HepG2 (cell line): ENCODE measurements at regions not wholly inside any gene's neighbourhood (a gene's known extent, or its start where the extent isn't known, plus 50 kb on each side); places are given as distances from the start of the nearest gene placed in this dataset.

ENCODE experiments used
- ATAC-seq: fragments of 200-7000 bp; cut with Tn5 transposase; 3 replicates; pipeline ENCODE4 v1.9.1; 2020; ENCODE audit warnings: mild to moderate bottlenecking, moderate library complexity
- BruUV-seq: library from RNA; stranded (reverse); fragments of 400-500 nt; replicated peaks from 2 replicates; lab custom pipeline; 2021; lab: Mats Ljungman, UMichigan
- CTCF ChIA-PET: fragments of 300-600 bp; formaldehyde crosslinking; extraction: SDS; loops from one replicate; lab custom pipeline; 2021; ENCODE audit warnings: low total read pairs, inconsistent platforms, low intra/inter-chr PET ratio; lab: Yijun Ruan, JAX
- POLR2A ChIA-PET: fragments of 350-600 bp; sonication (Branson Sonifier 250); formaldehyde crosslinking; loops from one replicate; lab custom pipeline; 2020; ENCODE audit warnings: antibody characterized with exemption, inconsistent platforms; lab: Yijun Ruan, JAX
- DNase-seq: peaks from one replicate; pipeline ENCODE4 v3.0.0-alpha.2; 2015; ENCODE audit warnings: low spot score
- FAIRE-seq: peaks from 3 replicates; lab custom pipeline; 2011; peaks lifted over from hg19 to GRCh38; lab: Jason Lieb, UNC
- H2AFZ ChIP-seq: one replicate; pipeline ENCODE4 v1.6.1; 2011; ENCODE audit warnings: low read length, inconsistent platforms
- H3K27ac ChIP-seq: fragments of 300-600 bp; 3 replicates; pipeline ENCODE4 v1.8.0; 2011; ENCODE audit warnings: mixed run types, mild to moderate bottlenecking, mixed read lengths, low read length, inconsistent platforms; ENCODE audit not compliant: insufficient read depth; ENCODE audit errors: extremely low read length
- H3K27me3 ChIP-seq, 2 experiments: fragments of 200-600 bp in 1 of 2; 2 replicates in 1 of 2; 3 replicates in 1 of 2; pipeline versions ENCODE4 v1.6.0 to v1.8.0; 2011; ENCODE audit warnings: low read length in 2 of 2, mild to moderate bottlenecking in 2 of 2, moderate library complexity in 2 of 2, inconsistent platforms in 1 of 2; ENCODE audit not compliant: insufficient read depth in 2 of 2, control insufficient read depth in 1 of 2
- H3K36me3 ChIP-seq, 2 experiments: fragments of 200-600 bp in 1 of 2; replicated peaks in 1 of 2; 2 replicates in 1 of 2; 3 replicates in 1 of 2; pipeline versions ENCODE4 v1.5.1 to v1.8.0; 2011; ENCODE audit warnings: low read length in 2 of 2, inconsistent platforms in 1 of 2; ENCODE audit not compliant: insufficient read depth in 2 of 2, control insufficient read depth in 1 of 2
- H3K4me1 ChIP-seq: 2 replicates; pipeline ENCODE4 v1.5.1; 2012; ENCODE audit warnings: low read length, inconsistent platforms; ENCODE audit not compliant: insufficient read depth
- H3K4me2 ChIP-seq: 2 replicates; pipeline ENCODE4 v1.6.0; 2011; ENCODE audit warnings: low read depth, low read length, inconsistent platforms
- H3K4me3 ChIP-seq, 3 experiments: fragments of 200-600 bp in 1 of 3; sonication (generic), shearing (Covaris generic) in 1 of 3; replicated peaks in 1 of 3; 2 replicates each; pipeline ENCODE4 v1.5.1; 2011 to 2016; ENCODE audit warnings: low read length in 3 of 3, inconsistent platforms in 2 of 3, low read depth in 2 of 3, mild to moderate bottlenecking in 2 of 3, control low read depth in 1 of 3, mixed read lengths in 1 of 3; ENCODE audit not compliant: insufficient read depth in 1 of 3
- H3K79me2 ChIP-seq: one replicate; pipeline ENCODE4 v1.6.1; 2011; ENCODE audit warnings: low read length, inconsistent platforms; ENCODE audit not compliant: insufficient read depth
- H3K9ac ChIP-seq: 2 replicates; pipeline ENCODE4 v1.6.0; 2011; ENCODE audit warnings: mild to moderate bottlenecking, low read depth, low read length, inconsistent platforms; ENCODE audit not compliant: insufficient read depth
- H3K9me3 ChIP-seq: 2 replicates; pipeline ENCODE4 v1.5.1; 2012; ENCODE audit warnings: mild to moderate bottlenecking, low read length
- H4K20me1 ChIP-seq: 2 replicates; pipeline ENCODE4 v1.6.0; 2011; ENCODE audit warnings: inconsistent platforms, mild to moderate bottlenecking, low read length, moderate library complexity; ENCODE audit not compliant: insufficient read depth
- ERF ChIP-seq: IDR thresholded peaks from 2 replicates; pipeline ENCODE4 v1.6.1; 2018; ENCODE audit warnings: missing biosample characterization, missing genetic modification reagents
- HES4 ChIP-seq: sonication (generic); formaldehyde crosslinking; IDR thresholded peaks from 2 replicates; pipeline ENCODE4 v1.9.0; 2021; ENCODE audit warnings: mild to moderate bottlenecking, missing genetic modification reagents, borderline replicate concordance
- KLF15 ChIP-seq: sonication (generic); formaldehyde crosslinking; IDR thresholded peaks from 2 replicates; pipeline ENCODE4 v1.8.1; 2023; ENCODE audit warnings: borderline replicate concordance, mild to moderate bottlenecking, inconsistent platforms, missing genetic modification reagents, mixed read lengths
- PAF1 ChIP-seq: IDR thresholded peaks from 2 replicates; pipeline ENCODE4 v1.6.1; 2016; ENCODE audit warnings: missing genetic modification reagents, missing compliant biosample characterization
- RFX3 ChIP-seq: IDR thresholded peaks from 2 replicates; pipeline ENCODE4 v1.6.1; 2016; ENCODE audit warnings: missing biosample characterization, missing genetic modification reagents
- WIZ ChIP-seq: sonication (generic); formaldehyde crosslinking; IDR thresholded peaks from 2 replicates; pipeline ENCODE4 v1.5.1; 2020; ENCODE audit warnings: mild to moderate bottlenecking, missing genetic modification reagents
- ZNF292 ChIP-seq: sonication (generic); formaldehyde crosslinking; IDR thresholded peaks from 2 replicates; pipeline ENCODE4 v1.8.1; 2022; ENCODE audit warnings: mild to moderate bottlenecking, low read depth, missing genetic modification reagents, borderline replicate concordance
- ZNF451 ChIP-seq: sonication (generic); formaldehyde crosslinking; IDR thresholded peaks from 2 replicates; pipeline ENCODE4 v1.5.0; 2020; ENCODE audit warnings: mild to moderate bottlenecking, missing genetic modification reagents
- ZNF891 ChIP-seq: sonication (generic); formaldehyde crosslinking; IDR thresholded peaks from 2 replicates; pipeline ENCODE4 v1.5.0; 2020; ENCODE audit warnings: mild to moderate bottlenecking, missing genetic modification reagents
- WGBS: methylation state at CpG from one replicate; pipeline ENCODE4 v1.1.6; 2017; ENCODE audit warnings: low lambda C conversion rate; 5-methylcytosine and 5-hydroxymethylcytosine counted together
- in situ Hi-C: cut with HindIII; loops from 2 replicates; pipeline ENCODE4 v1.10.0; 2017; ENCODE audit warnings: low pct_unique_long_range_greater_than_20kb; ENCODE audit not compliant: extremely low pct_ligation_motif_present
- intact Hi-C: fragments of 100-400 bp; cut with micrococcal nuclease; formaldehyde crosslinking; loops from one replicate; pipeline ENCODE4 v1.10.0; 2022; ENCODE audit not compliant: unreplicated experiment
- TF ChIP-seq, protein P1 (sequence below): sonication (generic); formaldehyde crosslinking; IDR thresholded peaks from 2 replicates; pipeline ENCODE4 v1.4.0; 2020; ENCODE audit warnings: mild to moderate bottlenecking, missing genetic modification reagents
- TF ChIP-seq, protein P2 (sequence below): sonication (generic); formaldehyde crosslinking; IDR thresholded peaks from 2 replicates; pipeline ENCODE4 v1.4.0; 2020; ENCODE audit warnings: mild to moderate bottlenecking, missing genetic modification reagents, borderline replicate concordance

DNA sequence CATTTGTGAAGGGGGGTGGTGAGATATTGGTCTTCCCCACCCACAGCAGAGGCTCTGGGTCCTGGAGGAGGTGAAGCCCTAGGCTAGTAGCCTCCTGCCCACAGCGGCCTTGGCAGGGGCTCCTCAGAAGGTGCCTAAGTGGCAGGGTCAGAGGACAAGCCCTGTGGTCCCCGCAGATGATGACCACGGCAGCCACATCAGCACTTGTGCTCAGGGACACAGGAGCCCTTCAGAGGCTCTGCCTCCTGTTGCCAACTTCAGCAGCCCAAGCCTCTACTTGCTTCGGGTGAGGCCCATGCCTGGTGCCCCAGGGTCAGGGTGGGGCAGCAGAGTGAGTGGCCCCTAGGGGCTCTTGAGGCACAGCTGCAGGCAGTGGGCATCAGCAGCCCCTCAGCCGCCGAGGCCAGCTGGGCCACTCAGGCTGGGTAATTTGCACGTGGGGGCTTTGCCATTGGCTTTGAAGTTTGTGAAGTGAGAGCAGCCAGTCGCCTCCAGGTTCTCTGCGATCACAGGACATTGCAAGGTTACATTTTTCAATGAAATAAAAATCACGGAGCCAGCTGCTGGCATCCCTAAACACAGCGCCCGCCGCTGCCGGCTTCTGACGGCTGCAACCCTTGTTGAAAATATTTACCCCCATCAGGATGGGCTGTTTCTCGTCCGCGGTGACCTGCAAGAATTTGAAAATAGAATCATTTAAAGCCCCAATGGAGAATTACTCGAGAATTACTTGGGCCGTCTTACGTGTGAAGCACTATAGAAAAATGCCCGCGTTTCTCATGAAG lies 108.5 kb downstream of the HMX1 start:
- 31% methylated on average over 9 of the region's 23 CpGs for WGBS
- in situ Hi-C loops, result no loop called here
- no peaks in the 10 kb centered on the region for H4K20me1 ChIP-seq
- intact Hi-C loops, result no loop called here
- ATAC-seq (no peak), DNase-seq (no peak), FAIRE-seq (no peak)
- no peaks in the 10 kb centered on the region for H3K9me3 ChIP-seq
- no peaks in the 10 kb centered on the region for H3K4me1 ChIP-seq
- no peak overlapping the region for H3K4me2 ChIP-seq
- H2AFZ ChIP-seq, result no peak overlapping the region
- H3K36me3 ChIP-seq, result no peaks in the 10 kb centered on the region
- no TSS peak for BruUV-seq
- H3K27me3 ChIP-seq, result peaks cover 9 to 50% of the 10 kb centered on the region in 2 experiments; a peak in 4 of 5 replicates
- ChIA-PET POLR2A (no interaction called here), CTCF (no interaction called here)
- no peaks in the 10 kb centered on the region for H3K79me2 ChIP-seq
- TF ChIP-seq ZNF292 (no peak), RFX3 (CRISPR knock-in tag) (no peak), ZNF891 (CRISPR knock-in tag) (no peak), PAF1 (CRISPR knock-in tag) (no peak), ERF (CRISPR knock-in tag) (no peak)
- TF ChIP-seq, protein P1, sequence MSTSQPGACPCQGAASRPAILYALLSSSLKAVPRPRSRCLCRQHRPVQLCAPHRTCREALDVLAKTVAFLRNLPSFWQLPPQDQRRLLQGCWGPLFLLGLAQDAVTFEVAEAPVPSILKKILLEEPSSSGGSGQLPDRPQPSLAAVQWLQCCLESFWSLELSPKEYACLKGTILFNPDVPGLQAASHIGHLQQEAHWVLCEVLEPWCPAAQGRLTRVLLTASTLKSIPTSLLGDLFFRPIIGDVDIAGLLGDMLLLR (CRISPR knock-in tag), result no peak
- no peak overlapping the region for H3K4me3 ChIP-seq
- H3K9ac ChIP-seq, result no peak overlapping the region
- H3K27ac ChIP-seq, result no peak overlapping the region

- ATAC-seq, result no peak
- H3K4me1 ChIP-seq, result no peaks in the 10 kb centered on the region
- H3K79me2 ChIP-seq, result no peaks in the 10 kb centered on the region
- no peaks in the 10 kb centered on the region for H4K20me1 ChIP-seq
- no peak overlapping the region for H3K4me3 ChIP-seq
- H2AFZ ChIP-seq, result no peak overlapping the region
- BruUV-seq, result no TSS peak
- TF ChIP-seq, protein P2, sequence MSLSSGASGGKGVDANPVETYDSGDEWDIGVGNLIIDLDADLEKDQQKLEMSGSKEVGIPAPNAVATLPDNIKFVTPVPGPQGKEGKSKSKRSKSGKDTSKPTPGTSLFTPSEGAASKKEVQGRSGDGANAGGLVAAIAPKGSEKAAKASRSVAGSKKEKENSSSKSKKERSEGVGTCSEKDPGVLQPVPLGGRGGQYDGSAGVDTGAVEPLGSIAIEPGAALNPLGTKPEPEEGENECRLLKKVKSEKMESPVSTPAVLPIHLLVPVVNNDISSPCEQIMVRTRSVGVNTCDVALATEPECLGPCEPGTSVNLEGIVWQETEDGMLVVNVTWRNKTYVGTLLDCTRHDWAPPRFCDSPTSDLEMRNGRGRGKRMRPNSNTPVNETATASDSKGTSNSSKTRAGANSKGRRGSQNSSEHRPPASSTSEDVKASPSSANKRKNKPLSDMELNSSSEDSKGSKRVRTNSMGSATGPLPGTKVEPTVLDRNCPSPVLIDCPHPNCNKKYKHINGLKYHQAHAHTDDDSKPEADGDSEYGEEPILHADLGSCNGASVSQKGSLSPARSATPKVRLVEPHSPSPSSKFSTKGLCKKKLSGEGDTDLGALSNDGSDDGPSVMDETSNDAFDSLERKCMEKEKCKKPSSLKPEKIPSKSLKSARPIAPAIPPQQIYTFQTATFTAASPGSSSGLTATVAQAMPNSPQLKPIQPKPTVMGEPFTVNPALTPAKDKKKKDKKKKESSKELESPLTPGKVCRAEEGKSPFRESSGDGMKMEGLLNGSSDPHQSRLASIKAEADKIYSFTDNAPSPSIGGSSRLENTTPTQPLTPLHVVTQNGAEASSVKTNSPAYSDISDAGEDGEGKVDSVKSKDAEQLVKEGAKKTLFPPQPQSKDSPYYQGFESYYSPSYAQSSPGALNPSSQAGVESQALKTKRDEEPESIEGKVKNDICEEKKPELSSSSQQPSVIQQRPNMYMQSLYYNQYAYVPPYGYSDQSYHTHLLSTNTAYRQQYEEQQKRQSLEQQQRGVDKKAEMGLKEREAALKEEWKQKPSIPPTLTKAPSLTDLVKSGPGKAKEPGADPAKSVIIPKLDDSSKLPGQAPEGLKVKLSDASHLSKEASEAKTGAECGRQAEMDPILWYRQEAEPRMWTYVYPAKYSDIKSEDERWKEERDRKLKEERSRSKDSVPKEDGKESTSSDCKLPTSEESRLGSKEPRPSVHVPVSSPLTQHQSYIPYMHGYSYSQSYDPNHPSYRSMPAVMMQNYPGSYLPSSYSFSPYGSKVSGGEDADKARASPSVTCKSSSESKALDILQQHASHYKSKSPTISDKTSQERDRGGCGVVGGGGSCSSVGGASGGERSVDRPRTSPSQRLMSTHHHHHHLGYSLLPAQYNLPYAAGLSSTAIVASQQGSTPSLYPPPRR, result no peak
- no peak for TF ChIP-seq ZNF451
- TF ChIP-seq HES4 (CRISPR knock-in tag), result no peak
- TF ChIP-seq WIZ (CRISPR knock-in tag), result no peak
- no peak for TF ChIP-seq KLF15 (CRISPR knock-in tag)
- no peak for FAIRE-seq
- in situ Hi-C loops (no loop called here), intact Hi-C loops (no loop called here)
- ChIA-PET CTCF (no interaction called here), POLR2A (no interaction called here)
- DNase-seq, result no peak
- 0% methylated on average over 2 of the region's 7 CpGs for WGBS
- no peak overlapping the region for H3K27ac ChIP-seq
- H3K36me3 ChIP-seq, result no peaks in the 10 kb centered on the region
- H3K4me2 ChIP-seq, result no peak overlapping the region
- H3K9ac ChIP-seq, result no peak overlapping the region
- no peaks in the 10 kb centered on the region for H3K9me3 ChIP-seq
- H3K27me3 ChIP-seq, result peaks cover 9 to 50% of the 10 kb centered on the region in 2 experiments; a peak in 4 of 5 replicates
Measured at GRCh38 chr4:8762356-8762755, 109.3 kb downstream of the HMX1 start.
